GM23338 (cell line): ENCODE measurements at regions not wholly inside any gene's neighbourhood (a gene's known extent, or its start where the extent isn't known, plus 50 kb on each side); places are given as distances from the start of the nearest gene placed in this dataset.

Experiments used
- ATAC-seq: fragments of 200-7000 bp; cut with Tn5 transposase; 3 replicates; pipeline ENCODE4 v1.9.1; 2020
- DNase-seq: peaks from one replicate; pipeline ENCODE4 v3.0.0-alpha.2; 2015; ENCODE audit warnings: low spot score
- H2AFZ ChIP-seq: fragments of 200-600 bp; sonication (generic); 2 replicates; pipeline ENCODE4 v1.8.0; 2016; ENCODE audit warnings: antibody characterized with exemption, mild to moderate bottlenecking, moderate library complexity
- H3F3A ChIP-seq: fragments of 200-600 bp; sonication (generic); replicated peaks from 2 replicates; pipeline ENCODE4 v1.8.0; 2017; ENCODE audit warnings: antibody characterized with exemption, mixed run types, low read depth
- H3K27ac ChIP-seq: fragments of 200-600 bp; sonication (generic); 2 replicates; pipeline ENCODE4 v1.6.1; 2016; ENCODE audit warnings: low read depth
- H3K27me3 ChIP-seq: fragments of 200-600 bp; sonication (generic); 2 replicates; pipeline ENCODE4 v1.8.0; 2016; ENCODE audit warnings: mild to moderate bottlenecking, mixed run types, moderate library complexity; ENCODE audit not compliant: insufficient read depth
- H3K36me3 ChIP-seq: fragments of 200-600 bp; sonication (generic); 2 replicates; pipeline ENCODE4 v1.8.0; 2016; ENCODE audit warnings: mild to moderate bottlenecking; ENCODE audit not compliant: insufficient read depth
- H3K4me1 ChIP-seq: fragments of 200-600 bp; sonication (generic); 2 replicates; pipeline ENCODE4 v1.8.0; 2016; ENCODE audit warnings: mild to moderate bottlenecking, moderate library complexity; ENCODE audit not compliant: insufficient read depth
- H3K4me2 ChIP-seq: fragments of 200-600 bp; sonication (generic); 2 replicates; pipeline ENCODE4 v1.7.1; 2017; ENCODE audit warnings: mixed run types
- H3K4me3 ChIP-seq: fragments of 200-600 bp; sonication (generic); 2 replicates; pipeline ENCODE4 v1.6.1; 2016; ENCODE audit warnings: mixed run types
- H3K79me2 ChIP-seq: fragments of 200-600 bp; sonication (generic); replicated peaks from 2 replicates; pipeline ENCODE4 v1.8.0; 2017; ENCODE audit warnings: mild to moderate bottlenecking; ENCODE audit not compliant: insufficient read depth
- H3K9me2 ChIP-seq: fragments of 200-600 bp; sonication (generic); 2 replicates; pipeline ENCODE4 v1.8.0; 2017; ENCODE audit not compliant: insufficient read depth
- H4K20me1 ChIP-seq: fragments of 200-600 bp; sonication (generic); replicated peaks from 2 replicates; pipeline ENCODE4 v1.8.0; 2017; ENCODE audit warnings: mild to moderate bottlenecking; ENCODE audit not compliant: insufficient read depth
- H3K27ac Mint-ChIP-seq: 2 replicates; pipeline ENCODE4 v1.8.0; 2020; ENCODE audit warnings: inconsistent platforms, mild to moderate bottlenecking, moderate library complexity, mixed read lengths
- H3K27me3 Mint-ChIP-seq: 3 replicates; pipeline ENCODE4 v1.8.0; 2022; ENCODE audit warnings: low read depth, mild to moderate bottlenecking, moderate library complexity, mixed read lengths, inconsistent platforms; ENCODE audit not compliant: insufficient read depth, poor library complexity
- H3K36me3 Mint-ChIP-seq: 3 replicates; pipeline ENCODE4 v1.8.0; 2021; ENCODE audit warnings: low read depth, mild to moderate bottlenecking, inconsistent platforms, moderate library complexity, mixed read lengths
- H3K4me1 Mint-ChIP-seq: 3 replicates; pipeline ENCODE4 v1.8.0; 2020; ENCODE audit warnings: mild to moderate bottlenecking, inconsistent platforms, mixed read lengths
- H3K4me3 Mint-ChIP-seq: 3 replicates; pipeline ENCODE4 v1.8.0; 2021; ENCODE audit warnings: moderate library complexity, mild to moderate bottlenecking, inconsistent platforms, mixed read lengths
- H3K9me3 Mint-ChIP-seq: 3 replicates; pipeline ENCODE4 v1.8.0; 2020; ENCODE audit warnings: moderate library complexity, mild to moderate bottlenecking, inconsistent platforms, mixed read lengths
- CTCF ChIP-seq, 2 experiments: fragments of 200-600 bp in 1 of 2; sonication (generic) in 1 of 2; conservative IDR thresholded peaks; 2 replicates each; pipeline versions ENCODE4 v1.5.1 to v1.6.1; 2016 to 2017; ENCODE audit warnings: antibody characterized with exemption in 2 of 2, low read depth in 2 of 2, mild to moderate bottlenecking in 2 of 2, moderate library complexity in 1 of 2
- EZH2 ChIP-seq: fragments of 200-600 bp; sonication (generic); IDR thresholded peaks from one replicate; pipeline ENCODE4 v1.8.0; 2017; ENCODE audit warnings: antibody characterized with exemption, mild to moderate bottlenecking, low read depth; ENCODE audit not compliant: unreplicated experiment
- NANOG ChIP-seq: IDR thresholded peaks from 2 replicates; pipeline ENCODE4 v1.6.1; 2016; ENCODE audit warnings: antibody characterized with exemption, borderline replicate concordance
- POLR2AphosphoS5 ChIP-seq: IDR thresholded peaks from 2 replicates; pipeline ENCODE4 v1.6.1; 2016; ENCODE audit warnings: antibody characterized with exemption, low read depth
- STAT1 ChIP-seq: IDR thresholded peaks from one replicate; pipeline ENCODE4 v1.6.1; 2016; ENCODE audit warnings: antibody characterized with exemption; ENCODE audit not compliant: unreplicated experiment
- ZNF114 ChIP-seq: fragments of 250-450 bp; sonication (Bioruptor Pico); IDR thresholded peaks from 2 replicates; pipeline ENCODE4 v1.5.0; 2020; ENCODE audit warnings: mild to moderate bottlenecking, moderate library complexity
- ZNF331 ChIP-seq: fragments of 250-450 bp; sonication (Bioruptor Pico); IDR thresholded peaks from 2 replicates; pipeline ENCODE4 v1.5.0; 2020; ENCODE audit warnings: low read depth, mild to moderate bottlenecking, moderate library complexity
- ZNF462 ChIP-seq: fragments of 250-450 bp; sonication (Bioruptor Pico); IDR thresholded peaks from 2 replicates; pipeline ENCODE4 v1.5.0; 2020; ENCODE audit warnings: mild to moderate bottlenecking, moderate library complexity
- TF ChIP-seq, protein P1 (sequence below): IDR thresholded peaks from 2 replicates; pipeline ENCODE4 v1.6.1; 2016; ENCODE audit warnings: antibody characterized with exemption

DNA sequence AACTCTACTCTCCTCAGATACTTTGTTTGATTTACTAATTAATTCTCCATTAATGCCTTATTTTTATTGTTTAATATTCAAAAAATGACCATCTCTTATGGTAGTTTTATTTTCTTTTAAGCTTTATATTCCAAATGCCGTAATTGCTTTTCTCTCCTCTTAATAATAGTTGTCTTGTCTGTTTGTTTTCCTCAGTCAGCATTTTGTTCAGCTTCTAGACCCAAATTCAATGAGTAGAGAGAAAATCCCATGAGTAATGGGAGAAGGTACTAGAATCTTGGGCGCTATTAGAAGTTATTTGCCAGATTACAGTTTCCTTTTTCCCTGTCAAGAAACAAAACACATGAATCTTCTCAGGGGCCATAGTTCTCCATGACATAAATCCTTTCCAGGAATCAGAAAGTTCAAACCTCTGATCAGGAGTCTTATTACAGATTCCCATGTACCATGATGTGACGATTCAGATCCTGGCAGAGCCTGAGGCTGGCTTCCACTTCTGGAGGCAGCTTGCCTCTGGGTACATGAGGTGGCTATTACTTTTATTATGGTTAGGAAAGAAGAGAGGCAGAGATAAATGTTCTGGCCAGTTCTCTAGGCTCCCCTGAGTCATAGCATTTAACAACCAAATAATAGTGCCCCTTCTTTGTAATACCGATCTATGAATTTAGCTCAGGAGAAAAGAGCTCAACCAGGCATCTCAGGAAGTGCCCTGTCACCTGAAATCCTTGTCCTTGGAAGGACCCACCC lies 485.1 kb upstream of the SETBP1 start:
- no peak for ATAC-seq
- H3K36me3 Mint-ChIP-seq, result no peaks in the 10 kb centered on the region

GRCh38 chr18:44197832-44198611 lies 482.7 kb upstream of the SETBP1 start:
- Mint-ChIP-seq H3K27me3 (peaks cover 7% of the 10 kb centered on the region), H3K4me3 (no peak overlapping the region), H3K27ac (no peak overlapping the region), H3K9me3 (peaks cover 5% of the 10 kb centered on the region; the same call in 1 of the 3 replicates), H3K4me1 (no peaks in the 10 kb centered on the region), H3K36me3 (no peaks in the 10 kb centered on the region)
- no peak for TF ChIP-seq ZNF462 (CRISPR knock-in tag)
- Histone ChIP-seq H4K20me1 (no peaks in the 10 kb centered on the region), H3K4me1 (no peaks in the 10 kb centered on the region), H3F3A (no peaks in the 10 kb centered on the region), H3K36me3 (no peaks in the 10 kb centered on the region), H3K27me3 (no peaks in the 10 kb centered on the region), H3K27ac (no peak overlapping the region), H3K4me3 (no peak overlapping the region), H3K9me2 (no peaks in the 10 kb centered on the region), H3K79me2 (no peaks in the 10 kb centered on the region), H3K4me2 (no peak overlapping the region), H2AFZ (no peak overlapping the region)
- no peak for DNase-seq
- ATAC-seq, result no peak

More for the DNA sequence above, 485.1 kb upstream of the SETBP1 start:
- H3K4me1 Mint-ChIP-seq, result no peaks in the 10 kb centered on the region
- no peak overlapping the region for H3K27ac Mint-ChIP-seq
- DNase-seq, result no peak
- no peak overlapping the region for H3K4me3 Mint-ChIP-seq
- Histone ChIP-seq H3K36me3 (no peaks in the 10 kb centered on the region), H3K9me2 (no peaks in the 10 kb centered on the region), H4K20me1 (no peaks in the 10 kb centered on the region), H3K27me3 (no peaks in the 10 kb centered on the region), H2AFZ (no peak overlapping the region), H3K27ac (no peak overlapping the region), H3F3A (no peaks in the 10 kb centered on the region), H3K4me3 (no peak overlapping the region), H3K4me2 (no peak overlapping the region), H3K79me2 (no peaks in the 10 kb centered on the region), H3K4me1 (0 out of 2 replicates have a peak, but pooled peaks cover 5% of the 10 kb centered on the region)
- TF ChIP-seq, protein P1, sequence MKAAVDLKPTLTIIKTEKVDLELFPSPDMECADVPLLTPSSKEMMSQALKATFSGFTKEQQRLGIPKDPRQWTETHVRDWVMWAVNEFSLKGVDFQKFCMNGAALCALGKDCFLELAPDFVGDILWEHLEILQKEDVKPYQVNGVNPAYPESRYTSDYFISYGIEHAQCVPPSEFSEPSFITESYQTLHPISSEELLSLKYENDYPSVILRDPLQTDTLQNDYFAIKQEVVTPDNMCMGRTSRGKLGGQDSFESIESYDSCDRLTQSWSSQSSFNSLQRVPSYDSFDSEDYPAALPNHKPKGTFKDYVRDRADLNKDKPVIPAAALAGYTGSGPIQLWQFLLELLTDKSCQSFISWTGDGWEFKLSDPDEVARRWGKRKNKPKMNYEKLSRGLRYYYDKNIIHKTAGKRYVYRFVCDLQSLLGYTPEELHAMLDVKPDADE, result no peak
- TF ChIP-seq ZNF114 (CRISPR knock-in tag) (no peak), CTCF (conservative IDR thresholded peaks at IDR 0.05; ENCODE audit: low read depth in 2 of 2) (no peak), POLR2AphosphoS5 (no peak), EZH2 (no peak), STAT1 (no peak), NANOG (no peak), ZNF331 (no peak)
- peaks cover 5% of the 10 kb centered on the region; the same call in 1 of the 3 replicates for H3K9me3 Mint-ChIP-seq
- H3K27me3 Mint-ChIP-seq, result peaks cover 7% of the 10 kb centered on the region
